ENCODE measurements at regions not wholly inside any gene's neighbourhood (a gene's known extent, or its start where the extent isn't known, plus 50 kb on each side); places are given as distances from the start of the nearest gene placed in this dataset.

- no peak for DNase-seq (ENCODE audit: low spot score in 2 of 2, unreplicated experiment in 2 of 2)
- Mint-ChIP-seq H3K4me1 (peaks cover 4% of the 10 kb centered on the region), H3K27me3 (ENCODE audit: low read depth) (no peaks in the 10 kb centered on the region), H3K4me3 (no peak overlapping the region), H3K27ac (no peak overlapping the region), H3K9me3 (peaks cover 3% of the 10 kb centered on the region), H3K36me3 (no peaks in the 10 kb centered on the region)
- TF ChIP-seq, protein P1, sequence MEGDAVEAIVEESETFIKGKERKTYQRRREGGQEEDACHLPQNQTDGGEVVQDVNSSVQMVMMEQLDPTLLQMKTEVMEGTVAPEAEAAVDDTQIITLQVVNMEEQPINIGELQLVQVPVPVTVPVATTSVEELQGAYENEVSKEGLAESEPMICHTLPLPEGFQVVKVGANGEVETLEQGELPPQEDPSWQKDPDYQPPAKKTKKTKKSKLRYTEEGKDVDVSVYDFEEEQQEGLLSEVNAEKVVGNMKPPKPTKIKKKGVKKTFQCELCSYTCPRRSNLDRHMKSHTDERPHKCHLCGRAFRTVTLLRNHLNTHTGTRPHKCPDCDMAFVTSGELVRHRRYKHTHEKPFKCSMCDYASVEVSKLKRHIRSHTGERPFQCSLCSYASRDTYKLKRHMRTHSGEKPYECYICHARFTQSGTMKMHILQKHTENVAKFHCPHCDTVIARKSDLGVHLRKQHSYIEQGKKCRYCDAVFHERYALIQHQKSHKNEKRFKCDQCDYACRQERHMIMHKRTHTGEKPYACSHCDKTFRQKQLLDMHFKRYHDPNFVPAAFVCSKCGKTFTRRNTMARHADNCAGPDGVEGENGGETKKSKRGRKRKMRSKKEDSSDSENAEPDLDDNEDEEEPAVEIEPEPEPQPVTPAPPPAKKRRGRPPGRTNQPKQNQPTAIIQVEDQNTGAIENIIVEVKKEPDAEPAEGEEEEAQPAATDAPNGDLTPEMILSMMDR (IDR thresholded peaks at IDR 0.05; ENCODE audit: unreplicated experiment) = no peak
These were observed 728.3 kb downstream of the SORCS1 start for GRCh38 chr10:106436123-106436715.

DNA sequence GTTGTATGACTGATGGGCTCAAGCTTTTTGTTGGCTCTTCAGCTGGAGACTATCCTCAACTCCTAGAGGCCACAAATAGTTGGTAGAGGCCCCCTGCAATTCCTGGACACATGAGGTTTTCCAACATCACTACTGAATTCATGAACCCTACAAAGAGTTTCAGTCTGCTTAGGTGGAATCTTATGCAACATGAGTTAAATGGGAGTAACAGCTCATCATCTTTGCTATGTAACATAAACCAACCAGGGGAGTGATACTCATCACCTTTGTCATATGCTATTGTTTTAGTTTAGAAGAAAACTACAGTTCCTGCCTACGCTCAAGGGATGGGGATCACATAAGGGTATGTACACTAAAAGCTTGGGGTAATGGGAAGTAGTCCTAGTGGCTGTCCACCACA, 729.4 kb downstream of the SORCS1 start:
- H3K4me3 Mint-ChIP-seq = no peak overlapping the region
- peaks cover 4% of the 10 kb centered on the region for H3K4me1 Mint-ChIP-seq
- H3K27me3 Mint-ChIP-seq (ENCODE audit: low read depth) = no peaks in the 10 kb centered on the region
- TF ChIP-seq, protein P1 (IDR thresholded peaks at IDR 0.05; ENCODE audit: unreplicated experiment) = no peak
- DNase-seq (ENCODE audit: low spot score in 2 of 2, unreplicated experiment in 2 of 2) = no peak
- H3K9me3 Mint-ChIP-seq = peaks cover 3% of the 10 kb centered on the region
- H3K27ac Mint-ChIP-seq = no peak overlapping the region
- H3K36me3 Mint-ChIP-seq = no peaks in the 10 kb centered on the region

- TF ChIP-seq, protein P1 (IDR thresholded peaks at IDR 0.05; ENCODE audit: unreplicated experiment) = no peak
- H3K27me3 Mint-ChIP-seq (ENCODE audit: low read depth) = no peaks in the 10 kb centered on the region
- no peak for DNase-seq (ENCODE audit: low spot score in 2 of 2, unreplicated experiment in 2 of 2)
- H3K9me3 Mint-ChIP-seq = no peaks in the 10 kb centered on the region
- no peak overlapping the region for H3K27ac Mint-ChIP-seq
- no peaks in the 10 kb centered on the region for H3K4me1 Mint-ChIP-seq
- no peaks in the 10 kb centered on the region for H3K36me3 Mint-ChIP-seq
- H3K4me3 Mint-ChIP-seq = no peak overlapping the region
These were observed 739.5 kb downstream of the SORCS1 start for GRCh38 chr10:106424981-106425380.

DNA sequence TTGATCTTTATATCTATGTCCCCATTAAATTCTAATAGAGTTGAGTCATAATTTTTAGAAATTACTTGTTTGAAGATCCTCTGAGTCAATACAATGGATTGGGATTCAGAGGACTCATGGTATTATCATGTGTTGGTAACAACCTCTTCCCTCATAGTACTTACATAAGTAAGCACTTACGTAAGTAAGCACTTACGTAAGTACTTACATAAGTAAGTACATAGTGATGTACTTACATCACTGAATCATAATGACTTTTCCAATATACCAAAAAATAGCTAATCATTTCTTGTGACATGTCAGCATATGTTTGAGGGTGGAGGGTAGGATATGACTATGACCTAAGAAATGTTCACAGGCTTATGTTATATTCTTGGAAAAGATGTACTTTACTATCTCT, 740.5 kb downstream of the SORCS1 start:
- H3K4me1 Mint-ChIP-seq = no peaks in the 10 kb centered on the region
- DNase-seq (ENCODE audit: low spot score in 2 of 2, unreplicated experiment in 2 of 2) = no peak
- H3K9me3 Mint-ChIP-seq = no peaks in the 10 kb centered on the region
- no peaks in the 10 kb centered on the region for H3K27me3 Mint-ChIP-seq (ENCODE audit: low read depth)
- H3K4me3 Mint-ChIP-seq = no peak overlapping the region
- H3K27ac Mint-ChIP-seq = no peak overlapping the region
- TF ChIP-seq, protein P1 (IDR thresholded peaks at IDR 0.05; ENCODE audit: unreplicated experiment) = no peak
- H3K36me3 Mint-ChIP-seq = no peaks in the 10 kb centered on the region

- Mint-ChIP-seq H3K27me3 (ENCODE audit: low read depth) (peaks cover 1% of the 10 kb centered on the region), H3K9me3 (no peaks in the 10 kb centered on the region), H3K4me3 (no peak overlapping the region), H3K27ac (no peak overlapping the region), H3K36me3 (no peaks in the 10 kb centered on the region), H3K4me1 (no peaks in the 10 kb centered on the region)
- TF ChIP-seq, protein P1 (IDR thresholded peaks at IDR 0.05; ENCODE audit: unreplicated experiment) = no peak
- no peak for DNase-seq (ENCODE audit: low spot score in 2 of 2, unreplicated experiment in 2 of 2)
These were observed 754.2 kb downstream of the SORCS1 start for GRCh38 chr10:106410331-106410730.

DNA sequence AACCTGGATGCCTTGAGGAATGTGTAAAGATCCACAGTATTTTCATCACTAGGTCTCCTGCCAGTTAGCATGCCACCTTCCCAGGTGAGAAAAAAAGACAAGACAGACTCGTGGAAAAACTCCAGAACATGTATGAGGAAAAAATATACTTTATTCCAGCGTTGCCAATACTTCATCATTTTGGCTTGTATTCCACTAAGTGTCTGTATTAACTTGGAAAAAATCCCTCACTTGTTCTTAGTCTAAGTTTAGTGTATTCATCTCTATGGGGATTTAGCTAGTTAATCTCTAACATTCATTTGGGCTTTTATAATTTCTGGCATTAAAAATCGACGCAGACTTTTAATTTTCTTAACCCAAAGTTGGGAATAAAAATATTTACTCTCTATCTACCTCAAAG, 759.4 kb downstream of the SORCS1 start:
- no peak for DNase-seq (ENCODE audit: low spot score in 2 of 2, unreplicated experiment in 2 of 2)
- H3K4me1 Mint-ChIP-seq = no peaks in the 10 kb centered on the region
- TF ChIP-seq, protein P1 (IDR thresholded peaks at IDR 0.05; ENCODE audit: unreplicated experiment) = no peak
- H3K4me3 Mint-ChIP-seq = no peak overlapping the region
- peaks cover 2% of the 10 kb centered on the region for H3K27me3 Mint-ChIP-seq (ENCODE audit: low read depth)
- H3K27ac Mint-ChIP-seq = no peak overlapping the region
- H3K36me3 Mint-ChIP-seq = no peaks in the 10 kb centered on the region
- no peaks in the 10 kb centered on the region for H3K9me3 Mint-ChIP-seq

Data from mesothelial cell of epicardium (in vitro differentiated cells).